HG03565 (cell line): ENCODE measurements at regions not wholly inside any gene's neighbourhood (a gene's known extent, or its start where the extent isn't known, plus 50 kb on each side); places are given as distances from the start of the nearest gene placed in this dataset.
"Not testable (repeated sequence)": the region's sequence is repeated elsewhere in the genome, so short reads cannot be mapped to it uniquely, and the experiment has no call there.

Experiments
- ATAC-seq: cut with Tn5 transposase; IDR thresholded peaks from one replicate; pipeline ENCODE4 v1.9.1; 2021; ENCODE audit warnings: mild to moderate bottlenecking, moderate library complexity; ENCODE audit not compliant: unreplicated experiment

DNA sequence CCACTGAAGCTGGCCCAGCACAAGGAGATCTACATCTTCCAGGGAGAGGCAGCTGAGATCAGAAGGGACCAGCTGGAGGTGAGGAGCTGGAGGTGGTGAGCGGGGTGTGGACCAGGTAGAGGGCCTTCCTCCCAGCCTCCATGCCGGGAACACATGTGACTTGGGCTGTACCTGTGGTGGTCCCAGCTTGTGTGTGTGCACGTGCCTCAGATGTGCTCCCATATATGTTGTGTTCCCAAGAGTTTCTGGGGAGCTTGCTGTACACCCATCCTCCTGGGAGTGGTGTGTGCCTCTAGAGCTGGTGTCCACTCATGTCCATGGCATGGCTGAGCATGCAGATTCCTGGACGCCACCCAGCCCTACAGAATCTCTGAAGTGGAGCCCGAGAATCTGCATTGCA, 183.7 kb upstream of the AKAP13 start:
- ATAC-seq: not testable (repeated sequence)

DNA sequence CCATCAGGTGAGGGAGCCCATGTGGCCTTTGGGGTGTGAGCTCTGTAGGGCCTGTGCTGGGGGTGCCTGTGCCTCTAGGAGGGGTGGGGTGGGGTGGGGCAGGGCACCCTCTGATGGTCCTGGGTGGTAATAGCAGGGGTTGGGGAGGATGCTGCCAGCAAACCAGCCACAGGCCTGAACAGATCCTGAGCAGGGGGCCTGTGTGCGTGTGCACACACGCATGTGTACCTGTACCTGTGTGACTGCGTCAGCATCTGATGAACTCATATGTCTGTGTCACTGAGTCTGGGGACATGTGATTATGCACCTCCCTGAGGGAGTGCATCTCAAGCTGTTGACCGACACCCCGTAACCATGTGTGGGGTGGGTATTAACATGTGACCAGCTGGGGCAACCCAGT, 182.8 kb upstream of the AKAP13 start:
- ATAC-seq: not testable (repeated sequence)

DNA sequence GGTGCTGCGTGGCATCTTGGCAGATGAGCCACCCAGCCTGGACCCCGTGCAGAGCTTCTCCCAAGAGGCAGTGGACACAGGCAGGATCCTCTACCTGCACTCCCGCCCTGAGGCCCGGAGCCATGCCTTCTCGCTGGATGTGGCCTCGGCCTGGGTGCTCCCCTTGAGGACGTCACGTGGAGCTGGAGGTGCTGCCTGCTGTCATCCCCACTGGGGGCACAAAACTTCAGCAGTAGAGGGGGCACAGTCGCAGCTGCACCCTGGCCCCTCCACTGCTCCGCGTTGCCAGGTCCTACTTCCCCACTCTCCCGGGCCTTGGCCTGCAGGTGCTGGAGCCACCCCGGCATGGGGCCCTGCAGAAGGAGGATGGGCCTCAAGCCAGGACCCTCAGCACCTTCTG, 182.0 kb upstream of the AKAP13 start:
- not testable (repeated sequence) for ATAC-seq

DNA sequence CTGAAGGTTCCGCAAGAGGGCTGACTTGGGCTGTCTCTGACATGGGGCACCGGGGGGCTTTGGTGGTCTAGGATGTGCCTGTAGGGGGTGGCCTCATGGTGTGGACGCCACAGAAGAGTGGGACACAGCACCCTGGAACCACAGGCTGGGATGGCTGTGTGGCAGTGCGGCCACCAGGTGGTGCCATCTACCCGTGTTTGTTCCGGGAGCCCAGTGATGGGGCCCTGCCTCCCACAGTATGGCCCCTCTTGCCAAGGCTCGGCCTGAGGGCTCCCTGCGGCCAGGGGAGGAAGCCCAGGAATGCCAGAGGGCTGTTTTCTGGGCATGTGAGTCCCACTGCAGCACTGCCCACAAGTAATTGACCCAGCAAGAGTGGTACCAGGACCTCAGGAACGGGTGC, 180.2 kb upstream of the AKAP13 start:
- not testable (repeated sequence) for ATAC-seq

DNA sequence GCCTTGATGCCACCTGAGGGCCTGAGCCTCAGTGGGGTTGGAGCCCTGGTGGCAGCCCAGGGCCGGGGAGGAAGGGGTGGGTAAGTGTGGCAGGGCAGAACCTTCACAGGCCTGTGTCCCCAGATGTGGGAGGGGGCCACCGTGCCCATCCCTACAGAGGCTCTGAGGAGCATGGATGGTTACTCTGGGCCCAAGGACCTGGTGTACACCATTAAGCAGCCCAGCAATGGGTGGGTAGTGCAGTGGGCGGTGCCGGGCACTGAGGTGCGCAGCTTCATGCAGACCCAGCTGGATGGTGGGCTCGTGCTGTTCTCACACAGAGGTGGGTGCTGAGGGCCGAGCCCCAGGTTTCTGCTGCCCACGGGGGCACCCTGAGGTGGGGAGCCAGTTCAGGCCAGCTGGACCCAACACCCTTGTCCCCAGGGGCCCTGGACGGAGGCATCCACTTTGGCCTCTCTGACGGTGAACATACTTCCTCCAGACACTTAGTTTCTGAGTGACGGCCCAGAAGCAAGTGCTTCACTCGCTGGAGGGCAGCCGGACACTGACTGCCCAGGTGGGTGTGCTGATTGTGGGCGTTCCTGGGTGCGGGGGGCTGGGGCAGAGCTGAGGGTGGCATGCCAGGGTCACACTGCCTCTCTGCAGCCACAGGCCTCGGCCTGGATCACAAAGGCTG, 179.1 kb upstream of the AKAP13 start:
- not testable (repeated sequence) for ATAC-seq

DNA sequence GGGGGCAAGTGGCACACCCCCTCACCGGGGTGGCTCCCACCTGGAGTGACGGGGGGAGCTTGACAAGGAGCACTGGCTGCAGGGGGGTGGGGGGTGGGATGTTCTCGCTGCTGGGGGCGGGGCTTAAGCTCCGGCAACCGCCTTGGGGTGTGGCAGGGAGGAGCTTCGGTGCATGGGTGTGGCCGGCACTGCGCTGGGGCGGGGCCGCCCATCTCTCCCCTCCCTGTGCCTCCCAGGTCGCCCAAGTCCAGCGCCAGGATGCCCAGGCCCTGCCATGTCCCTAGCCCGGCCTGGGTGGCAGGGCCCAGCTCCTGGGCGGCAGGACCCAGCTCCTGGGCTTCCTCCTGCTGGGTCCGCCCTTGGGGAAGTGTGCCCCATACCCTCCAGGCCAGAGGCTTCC, 175.9 kb upstream of the AKAP13 start:
- ATAC-seq: not testable (repeated sequence)

DNA sequence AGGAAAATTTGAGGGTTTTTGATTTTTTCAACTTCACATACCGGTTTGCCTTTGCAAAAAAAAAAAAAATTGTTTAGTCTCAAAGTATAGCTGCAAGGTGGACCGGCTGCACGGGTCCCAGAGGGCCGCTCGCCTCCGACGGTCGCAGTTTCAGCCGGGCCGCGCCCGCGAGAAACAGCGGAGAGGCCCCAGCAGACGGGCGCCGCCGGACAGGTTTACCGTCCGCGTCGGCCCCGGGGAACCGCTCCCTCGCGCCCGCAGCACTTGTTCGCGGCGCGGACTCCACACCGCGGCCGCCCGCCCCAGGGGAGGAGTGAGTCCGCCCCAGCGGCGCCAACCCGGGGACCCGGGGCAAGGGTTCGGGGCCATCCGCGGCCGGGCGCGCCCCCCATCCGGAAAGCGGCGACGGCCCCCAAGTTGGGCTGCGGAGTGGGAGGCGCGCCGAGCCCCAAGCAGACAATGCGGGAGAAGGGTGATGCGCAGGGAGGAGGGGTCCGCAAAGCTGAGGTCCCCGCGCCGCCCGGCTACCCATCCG, 146.5 kb upstream of the AKAP13 start:
- not testable (repeated sequence) for ATAC-seq

DNA sequence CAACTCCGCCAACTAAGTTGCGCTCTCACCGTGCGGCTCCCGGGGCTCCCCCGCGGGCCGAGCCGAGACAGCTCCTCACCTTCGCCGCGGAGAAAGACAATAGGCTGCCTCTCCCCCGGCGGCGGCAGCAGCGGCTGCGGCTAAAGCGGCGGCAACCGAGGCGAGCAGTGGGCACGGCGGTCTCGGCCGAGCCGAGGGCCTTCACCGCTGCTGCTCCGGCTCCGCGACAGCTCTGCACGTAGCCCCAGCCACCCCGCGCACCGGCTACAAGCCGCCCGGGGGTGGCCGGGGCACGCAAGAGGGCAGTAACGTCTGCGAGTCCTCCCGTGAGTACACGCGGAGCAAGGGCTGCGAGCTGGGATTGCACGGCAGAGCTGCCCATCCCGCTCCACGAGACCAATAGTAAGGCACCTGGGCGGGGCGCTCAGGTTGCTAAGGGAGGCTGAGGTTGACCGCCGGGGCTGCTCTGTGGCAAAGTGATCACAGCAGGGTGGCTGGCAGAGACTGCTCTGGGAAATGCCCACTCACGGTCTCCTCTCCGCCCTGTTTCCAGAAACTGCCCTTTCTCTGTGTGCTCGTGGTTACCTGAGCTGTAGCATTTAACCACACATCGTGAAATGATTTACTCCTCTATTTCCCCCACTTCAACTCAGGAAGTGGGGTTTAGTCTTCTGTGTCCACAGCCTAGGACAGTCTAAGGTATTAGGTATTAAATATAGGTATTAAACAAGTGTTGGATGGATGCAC, 145.8 kb upstream of the AKAP13 start:
- not testable (repeated sequence) for ATAC-seq

DNA sequence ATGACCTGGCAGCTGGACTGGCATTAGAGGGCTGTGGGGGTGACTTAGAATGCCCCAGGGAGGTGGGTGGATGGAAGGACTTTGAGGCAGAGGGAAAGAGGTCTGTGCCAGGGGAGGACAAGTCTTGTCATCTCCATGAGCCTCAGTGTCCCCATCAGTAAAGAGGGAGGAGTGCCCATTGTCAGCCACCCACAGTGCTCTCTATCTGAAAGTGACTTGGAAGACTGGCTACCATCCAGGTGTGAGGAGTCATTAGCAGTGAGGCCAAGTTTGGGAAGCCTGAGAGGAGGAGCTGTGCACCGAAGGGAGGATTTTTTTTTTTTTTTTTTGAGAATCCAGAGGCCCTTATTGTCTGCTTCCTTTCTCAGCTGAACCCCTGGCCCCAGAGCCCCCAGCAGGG, 136.3 kb upstream of the AKAP13 start:
- not testable (repeated sequence) for ATAC-seq

DNA sequence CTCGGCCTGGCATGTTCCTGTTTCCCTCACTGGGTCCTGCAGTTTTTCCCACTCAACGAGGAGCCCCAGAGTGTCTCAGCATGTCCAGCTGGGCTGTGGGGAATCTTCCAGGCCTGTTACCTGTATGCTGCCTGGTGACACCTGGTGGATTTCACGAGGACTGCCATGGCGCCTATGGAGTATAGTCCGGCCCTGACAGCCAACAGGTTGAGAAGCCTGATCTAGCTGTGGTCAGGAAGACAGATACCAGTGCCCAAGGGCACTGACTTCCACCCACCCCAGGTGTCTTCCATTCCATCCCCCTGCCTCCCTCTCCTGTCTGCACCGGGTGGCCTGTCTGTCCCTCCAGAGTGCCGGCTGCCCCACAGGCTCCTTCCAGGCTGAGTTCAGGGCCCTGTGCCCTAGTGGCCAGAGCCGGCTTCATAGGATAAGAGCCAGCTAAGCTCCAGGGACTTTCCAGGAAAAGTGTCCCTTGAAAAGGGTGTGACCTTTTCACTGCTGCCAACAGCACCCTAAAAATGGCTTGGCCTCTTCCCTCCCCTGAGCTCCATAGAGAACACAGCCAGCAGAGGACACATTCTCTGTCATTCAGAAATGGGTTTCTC, 129.4 kb upstream of the AKAP13 start:
- not testable (repeated sequence) for ATAC-seq

DNA sequence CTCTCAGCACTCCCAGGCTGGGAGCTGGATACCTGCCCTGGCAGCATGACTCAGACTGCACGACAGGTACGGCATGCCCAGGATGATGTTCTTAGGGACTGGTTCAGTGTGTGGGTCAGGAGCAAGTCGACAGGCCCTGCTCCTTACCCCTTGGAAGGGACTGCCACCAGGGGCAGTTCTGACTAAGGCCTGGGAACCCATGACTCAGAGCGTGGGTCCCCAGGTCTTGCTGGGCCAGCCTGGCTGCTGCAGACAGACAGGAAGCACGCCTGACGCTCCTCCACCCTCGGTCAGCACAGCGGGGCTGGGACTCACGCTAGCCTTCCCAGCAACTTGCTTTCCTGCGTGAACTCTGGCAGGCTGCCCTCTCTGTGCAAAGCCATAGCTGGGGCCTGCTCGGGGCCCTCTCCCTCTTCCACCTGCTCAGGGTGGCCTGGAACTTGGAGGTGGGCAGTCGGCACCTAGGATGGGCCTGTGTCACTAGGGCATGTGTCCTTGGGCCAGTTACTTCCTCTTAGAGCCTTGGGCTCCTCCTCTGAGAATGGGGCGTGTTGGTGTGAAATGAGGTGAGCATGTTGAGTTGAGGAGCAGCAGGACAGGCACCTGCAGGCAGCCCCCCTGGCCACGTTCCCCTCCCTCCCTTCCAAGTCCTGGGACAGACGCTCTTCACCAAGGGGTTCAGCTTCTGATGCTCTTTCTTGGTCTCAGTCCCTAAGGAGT, 127.0 kb upstream of the AKAP13 start:
- ATAC-seq: peak; percentile 62

DNA sequence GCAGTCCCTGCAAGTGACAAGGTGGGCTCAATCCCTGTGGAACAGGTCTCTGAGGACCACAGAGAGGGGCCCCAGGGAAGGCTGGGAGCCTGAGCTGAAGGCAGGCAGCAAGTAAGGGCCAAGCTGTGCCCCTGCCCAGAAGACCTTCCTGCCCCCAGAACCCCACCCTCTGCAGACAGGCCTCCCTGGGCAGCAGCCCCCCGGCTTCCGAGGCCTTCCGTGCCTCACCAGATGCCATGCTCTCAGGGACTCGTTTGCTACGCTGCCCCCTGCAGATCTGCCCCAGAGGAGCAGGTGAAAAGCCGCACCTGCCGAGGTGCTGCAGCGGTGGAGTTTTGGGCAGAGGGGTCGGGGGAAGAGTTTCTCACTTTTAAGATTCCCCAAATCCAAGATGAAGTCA, 125.4 kb upstream of the AKAP13 start:
- ATAC-seq: not testable (repeated sequence)

DNA sequence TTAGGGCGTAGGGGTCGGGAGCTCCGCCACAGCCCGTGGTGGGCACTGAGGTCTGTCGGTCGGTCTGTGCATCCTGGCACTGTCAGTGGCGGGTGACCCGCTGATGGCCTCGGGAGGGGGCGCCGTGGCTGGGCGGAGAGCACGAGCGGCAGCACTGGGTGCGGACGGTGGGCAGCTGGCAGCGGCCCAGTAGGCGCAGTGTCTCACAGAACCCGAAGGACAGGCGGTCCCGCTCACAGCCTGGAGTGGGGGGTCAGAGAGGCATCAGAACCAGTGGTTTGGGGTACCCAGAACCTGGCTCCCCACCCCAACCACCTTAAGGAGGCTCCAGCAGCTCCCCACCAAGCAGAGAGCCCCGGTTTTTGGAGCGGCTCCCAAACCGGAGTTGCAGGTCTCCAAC, 124.9 kb upstream of the AKAP13 start:
- not testable (repeated sequence) for ATAC-seq

DNA sequence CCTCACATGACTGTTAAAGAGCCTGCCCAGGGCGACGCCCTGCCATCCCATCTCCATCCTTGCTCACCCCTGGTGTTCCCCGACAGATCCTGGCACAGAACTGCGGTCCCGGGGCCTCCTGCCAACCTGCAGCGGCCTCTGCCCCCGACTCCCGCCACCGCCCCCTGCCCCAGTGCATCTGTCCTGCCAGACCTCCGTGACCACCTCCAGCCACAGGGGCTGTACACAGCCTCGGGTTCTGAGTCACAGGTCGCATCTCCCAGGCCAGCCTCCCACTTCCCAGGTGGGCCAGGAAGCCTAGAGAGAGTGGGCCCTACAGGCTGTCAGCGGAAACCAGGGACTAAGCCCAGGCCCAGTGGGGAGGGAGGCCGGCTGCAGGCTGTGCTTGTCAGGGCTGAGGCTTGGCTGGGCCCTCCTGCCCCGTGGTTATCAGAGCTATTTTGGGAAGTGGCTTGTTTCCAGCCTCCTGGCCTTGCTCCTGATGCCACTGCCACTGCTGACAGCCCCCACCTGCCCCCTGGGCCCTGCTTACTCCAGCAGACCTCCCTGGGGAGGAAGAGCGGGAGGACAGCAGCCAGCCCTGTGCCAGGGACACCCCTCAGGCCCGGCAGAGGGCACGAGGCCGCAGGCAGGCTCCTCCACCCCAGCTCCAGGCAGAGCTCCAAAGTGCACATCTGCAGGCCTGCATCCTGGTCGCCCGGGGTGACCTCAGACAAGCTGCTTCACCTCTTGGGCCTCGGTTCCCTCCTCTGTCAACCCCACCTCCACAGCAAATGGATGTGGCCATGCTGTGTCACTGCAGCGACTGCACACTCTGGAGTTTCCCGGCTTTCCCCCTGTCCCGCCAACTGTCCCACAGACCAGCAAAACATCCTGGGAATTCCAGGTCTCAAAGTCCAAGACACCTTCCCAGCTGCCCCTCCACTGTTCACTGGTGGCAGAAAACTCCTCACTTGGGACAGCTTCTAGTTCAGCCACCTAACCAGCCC, 124.1 kb upstream of the AKAP13 start:
- ATAC-seq: not testable (repeated sequence)

DNA sequence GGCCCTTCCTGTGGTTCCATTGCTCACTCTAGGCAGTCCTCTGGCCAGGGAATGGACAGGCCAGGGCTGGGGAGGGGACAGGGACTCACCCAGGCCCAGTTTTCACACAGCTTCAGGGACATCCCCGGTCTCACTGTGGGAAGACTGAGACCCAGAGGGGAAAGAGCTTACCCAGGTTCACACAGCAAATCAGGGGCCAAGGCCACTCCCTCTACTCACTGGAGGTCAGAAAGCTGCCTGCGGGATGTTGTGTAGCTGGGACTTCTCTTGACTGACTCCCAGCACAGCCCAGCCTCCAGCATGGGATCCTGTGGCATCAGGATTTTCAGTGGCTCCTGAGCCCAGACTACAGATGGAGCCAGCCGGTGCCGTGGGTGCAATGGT, 122.3 kb upstream of the AKAP13 start:
- ATAC-seq: not testable (repeated sequence)

DNA sequence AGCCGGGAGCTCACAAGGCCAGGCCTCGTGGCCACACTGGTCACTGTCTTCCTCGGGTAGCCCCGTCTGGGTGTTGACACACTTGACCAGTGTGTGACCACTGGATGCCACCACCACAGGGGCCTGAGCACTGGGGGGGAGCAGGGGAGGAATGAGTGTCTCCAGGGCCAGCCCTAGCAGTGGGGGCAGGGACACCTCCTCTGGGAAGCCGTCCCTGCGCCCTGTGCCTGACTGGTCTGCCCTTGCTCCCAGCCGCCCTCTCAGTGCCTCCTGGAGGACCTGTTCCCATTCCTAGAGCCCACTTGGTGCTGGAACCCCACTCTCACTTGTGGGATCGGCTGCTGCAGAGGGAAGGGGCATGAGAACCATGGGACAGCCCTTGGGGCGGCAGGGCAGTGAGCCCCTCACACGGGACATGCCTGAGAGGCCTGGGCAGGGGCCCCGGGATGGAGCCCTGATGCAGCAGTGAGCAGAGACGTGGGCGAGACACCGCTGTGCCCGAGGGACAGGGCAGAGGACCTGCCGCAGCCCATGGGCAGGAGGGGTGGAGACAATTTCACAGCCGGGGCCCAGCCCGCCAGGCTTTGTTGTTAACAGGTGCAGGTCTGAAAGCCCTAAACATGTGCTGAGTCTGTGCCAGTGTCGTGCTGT, 121.7 kb upstream of the AKAP13 start:
- not testable (repeated sequence) for ATAC-seq

DNA sequence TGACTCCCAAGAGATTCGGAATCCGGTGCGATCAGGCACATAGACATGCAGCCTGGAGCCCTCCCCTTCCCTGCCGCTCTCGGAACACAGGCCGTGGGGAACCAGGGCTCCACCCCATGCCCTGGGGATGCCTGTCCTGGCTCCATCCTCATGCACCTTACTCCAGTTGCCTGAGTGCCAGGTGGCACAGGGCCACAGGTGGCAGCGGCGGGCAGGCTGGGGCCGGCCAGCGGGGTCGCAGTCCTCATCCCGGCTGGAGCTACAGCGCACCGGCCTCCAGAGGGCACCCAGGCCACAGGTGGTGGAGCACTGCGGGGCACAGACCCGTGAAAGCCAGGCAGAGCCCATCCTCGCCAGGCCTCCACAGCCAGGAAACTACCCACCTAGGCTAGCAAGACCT, 119.9 kb upstream of the AKAP13 start:
- not testable (repeated sequence) for ATAC-seq

DNA sequence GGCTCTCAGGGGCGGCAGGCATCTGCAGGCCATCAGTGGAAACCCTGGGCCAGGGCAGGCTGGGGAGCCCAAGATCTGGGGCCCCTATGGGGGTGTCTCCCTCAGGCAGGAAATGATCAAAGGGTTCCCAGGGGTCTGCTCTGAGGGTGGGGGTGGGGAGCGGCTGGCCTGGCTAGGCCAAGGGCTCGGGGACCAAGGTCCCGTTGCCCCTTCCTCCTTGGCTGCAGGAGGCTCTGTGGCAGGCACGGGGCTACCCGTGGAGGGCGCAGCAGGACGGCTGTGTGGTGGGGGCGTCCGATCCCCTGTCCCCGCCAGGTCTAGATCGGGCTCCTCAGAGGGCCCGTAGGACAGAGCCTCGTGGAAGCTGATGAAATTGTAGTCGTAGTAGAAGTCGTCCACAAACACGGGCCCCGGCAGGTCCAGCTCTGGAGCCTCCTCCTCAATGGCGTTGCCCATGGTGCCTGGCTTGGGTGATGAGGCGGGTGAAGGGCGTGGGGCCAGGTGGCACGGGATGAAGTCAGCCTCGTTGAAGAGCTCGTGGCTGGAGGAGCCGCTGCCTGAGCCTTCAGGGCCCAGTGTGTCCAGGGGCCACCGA, 117.8 kb upstream of the AKAP13 start:
- not testable (repeated sequence) for ATAC-seq
